Kidney epithelial cell (primary cell): ENCODE measurements at regions not wholly inside any gene's neighbourhood (a gene's known extent, or its start where the extent isn't known, plus 50 kb on each side); places are given as distances from the start of the nearest gene placed in this dataset.

ENCODE experiments used
- DNase-seq: peaks from one replicate; pipeline ENCODE4 v3.0.0-alpha.2; 2010; ENCODE audit warnings: low read depth
- H3K27me3 ChIP-seq: 2 replicates; pipeline ENCODE4 v1.6.0; 2011; ENCODE audit warnings: low read length; ENCODE audit not compliant: control insufficient read depth, insufficient read depth
- H3K36me3 ChIP-seq: 2 replicates; pipeline ENCODE4 v1.5.1; 2011; ENCODE audit warnings: low read length; ENCODE audit not compliant: control insufficient read depth, insufficient read depth
- H3K4me3 ChIP-seq: 2 replicates; pipeline ENCODE4 v1.5.1; 2011; ENCODE audit warnings: low read depth, mild to moderate bottlenecking, control low read depth, low read length
- CTCF ChIP-seq: IDR thresholded peaks from 2 replicates; pipeline ENCODE4 v1.5.1; 2011; ENCODE audit warnings: mild to moderate bottlenecking, moderate library complexity, low read length, control low read depth, inconsistent platforms; ENCODE audit not compliant: insufficient read depth, poor library complexity, severe bottlenecking

GRCh38 chr4:20432088-20432487 is 180.4 kb downstream of the SLIT2 start:
- Histone ChIP-seq H3K27me3 (no peaks in the 10 kb centered on the region), H3K36me3 (no peaks in the 10 kb centered on the region), H3K4me3 (no peak overlapping the region)
- DNase-seq: no peak
- TF ChIP-seq CTCF: no peak

- H3K27me3 ChIP-seq: no peaks in the 10 kb centered on the region
- DNase-seq: no peak
- no peaks in the 10 kb centered on the region for H3K36me3 ChIP-seq
- TF ChIP-seq CTCF: no peak
- H3K4me3 ChIP-seq: no peak overlapping the region
Observed at GRCh38 chr4:20433097-20433705, 181.5 kb downstream of the SLIT2 start.

GRCh38 chr4:20440170-20440569 is 188.5 kb downstream of the SLIT2 start:
- Histone ChIP-seq H3K4me3 (no peak overlapping the region), H3K36me3 (no peaks in the 10 kb centered on the region), H3K27me3 (no peaks in the 10 kb centered on the region)
- DNase-seq: no peak
- no peak for TF ChIP-seq CTCF

- no peak for DNase-seq
- Histone ChIP-seq H3K4me3 (no peak overlapping the region), H3K36me3 (no peaks in the 10 kb centered on the region), H3K27me3 (no peaks in the 10 kb centered on the region)
- TF ChIP-seq CTCF: no peak
Observed at GRCh38 chr4:20443015-20443805, 191.5 kb downstream of the SLIT2 start.

GRCh38 chr4:20444599-20445337 is 193.1 kb downstream of the SLIT2 start:
- no peak overlapping the region for H3K4me3 ChIP-seq
- H3K36me3 ChIP-seq: no peaks in the 10 kb centered on the region
- DNase-seq: no peak
- TF ChIP-seq CTCF: no peak
- H3K27me3 ChIP-seq: no peaks in the 10 kb centered on the region
